Memory B cell (primary cell): ENCODE measurements at regions not wholly inside any gene's neighbourhood (a gene's known extent, or its start where the extent isn't known, plus 50 kb on each side); places are given as distances from the start of the nearest gene placed in this dataset.

ENCODE experiments used
- ATAC-seq: fragments of 150-1000 bp; cut with Tn5 transposase; 2 replicates; pipeline ENCODE4 v1.10.0; 2021; ENCODE audit warnings: low read depth, mild to moderate bottlenecking, moderate library complexity
- DNase-seq, 2 donors: peaks; one replicate each; pipeline ENCODE4 v3.0.0; 2022; ENCODE audit warnings: low spot score in 2 of 2
- H3K27ac Mint-ChIP-seq: one replicate; pipeline ENCODE4 v1.8.0; 2022; ENCODE audit warnings: mild to moderate bottlenecking, moderate library complexity, mixed read lengths
- H3K27me3 Mint-ChIP-seq: one replicate; pipeline ENCODE4 v1.8.0; 2022; ENCODE audit warnings: mixed read lengths
- H3K36me3 Mint-ChIP-seq: one replicate; pipeline ENCODE4 v1.8.0; 2022; ENCODE audit warnings: mild to moderate bottlenecking, mixed read lengths
- H3K4me1 Mint-ChIP-seq: one replicate; pipeline ENCODE4 v1.8.0; 2022; ENCODE audit warnings: mixed read lengths
- H3K4me3 Mint-ChIP-seq: one replicate; pipeline ENCODE4 v1.8.0; 2022; ENCODE audit warnings: mild to moderate bottlenecking, moderate library complexity, mixed read lengths
- H3K9me3 Mint-ChIP-seq: one replicate; pipeline ENCODE4 v1.8.0; 2022; ENCODE audit warnings: mixed read lengths

DNA sequence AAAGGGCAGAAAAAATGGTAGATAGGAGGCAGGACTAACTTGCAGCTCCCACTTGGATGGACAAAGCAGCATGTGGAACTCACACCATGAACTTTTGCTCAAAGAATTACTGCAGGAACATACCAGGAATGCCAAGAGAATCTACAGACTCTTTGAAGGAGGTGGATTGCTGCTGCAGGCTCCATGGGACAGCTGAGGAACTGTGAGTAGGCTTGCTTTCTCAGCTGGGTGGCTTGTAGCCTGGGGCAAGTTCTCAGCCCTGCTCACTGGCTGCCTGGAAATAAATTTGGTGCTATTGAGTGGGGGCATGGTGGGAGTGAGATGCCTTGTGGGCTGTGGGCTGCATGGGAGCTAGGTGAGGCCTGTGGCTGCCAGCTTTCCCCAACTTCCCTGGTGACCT, 574.5 kb downstream of the PRELID2 start:
- ATAC-seq, result no peak

DNA sequence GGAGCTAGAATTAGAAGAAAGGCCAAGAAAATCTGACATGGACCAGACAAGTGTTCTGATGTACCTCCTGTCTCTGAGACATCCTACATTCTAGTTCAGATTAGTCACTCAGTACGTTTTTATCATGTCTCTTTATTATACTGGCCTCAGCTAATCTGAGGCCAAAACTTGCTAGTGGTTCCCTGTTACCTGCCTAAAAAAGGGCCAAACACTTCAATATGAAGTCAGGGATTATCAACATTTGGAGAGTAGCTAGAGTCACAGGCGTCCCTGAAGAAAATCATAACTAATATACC, 587.4 kb downstream of the PRELID2 start:
- Mint-ChIP-seq H3K27ac (no peak overlapping the region), H3K9me3 (no peaks in the 10 kb centered on the region), H3K27me3 (no peaks in the 10 kb centered on the region), H3K4me1 (no peaks in the 10 kb centered on the region), H3K4me3 (no peak overlapping the region), H3K36me3 (no peaks in the 10 kb centered on the region)
- DNase-seq (no peak), ATAC-seq (no peak)

More for the DNA sequence above, 574.5 kb downstream of the PRELID2 start:
- DNase-seq, result no peak
- no peaks in the 10 kb centered on the region for H3K4me1 Mint-ChIP-seq
- H3K4me3 Mint-ChIP-seq, result no peak overlapping the region
- peaks cover 7% of the 10 kb centered on the region for H3K9me3 Mint-ChIP-seq
- H3K36me3 Mint-ChIP-seq, result no peaks in the 10 kb centered on the region
- H3K27ac Mint-ChIP-seq, result no peak overlapping the region
- H3K27me3 Mint-ChIP-seq, result no peaks in the 10 kb centered on the region

DNA sequence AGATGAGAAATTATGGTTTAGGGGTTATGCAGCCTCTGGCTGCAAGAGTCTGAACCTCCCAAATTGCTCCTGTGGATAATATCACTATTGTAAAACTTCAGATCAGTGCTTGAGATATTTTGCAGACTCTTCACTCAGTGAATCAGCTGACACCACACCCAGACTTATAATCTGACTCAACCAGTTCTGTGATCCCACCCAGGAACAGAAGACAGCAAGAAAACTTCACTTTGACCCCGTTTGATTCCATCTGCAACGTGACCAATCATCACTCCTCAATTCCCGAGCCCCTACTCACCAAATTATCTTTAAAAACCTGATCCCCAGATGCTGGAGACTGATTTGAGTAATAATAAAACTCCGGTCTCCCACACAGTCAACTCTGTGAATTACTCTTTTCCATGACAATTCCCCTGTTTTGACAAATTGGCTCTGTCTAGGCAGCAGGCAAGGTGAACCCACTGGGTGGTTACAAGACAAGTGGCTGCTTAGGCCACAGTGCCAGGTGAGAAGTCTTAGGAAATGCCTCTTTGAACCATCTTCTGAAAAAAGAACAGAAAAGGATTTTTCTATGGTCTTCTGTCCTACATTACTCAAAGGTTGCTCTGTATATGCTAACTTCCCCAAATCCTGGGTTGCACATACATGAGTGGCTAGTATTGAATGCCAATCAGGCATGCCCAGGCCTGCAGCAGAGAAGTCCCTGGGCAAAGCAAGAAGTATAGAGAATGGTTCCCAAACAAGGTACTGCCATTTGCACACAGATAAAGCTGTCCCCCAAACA, 588.0 kb downstream of the PRELID2 start:
- Mint-ChIP-seq H3K27me3 (no peaks in the 10 kb centered on the region), H3K27ac (no peak overlapping the region), H3K36me3 (no peaks in the 10 kb centered on the region), H3K9me3 (no peaks in the 10 kb centered on the region), H3K4me1 (no peaks in the 10 kb centered on the region), H3K4me3 (no peak overlapping the region)
- DNase-seq (no peak), ATAC-seq (no peak)

GRCh38 chr5:145246379-145246778, 588.8 kb downstream of the PRELID2 start:
- Mint-ChIP-seq H3K27me3 (no peaks in the 10 kb centered on the region), H3K4me1 (no peaks in the 10 kb centered on the region), H3K4me3 (no peak overlapping the region), H3K36me3 (no peaks in the 10 kb centered on the region), H3K9me3 (no peaks in the 10 kb centered on the region), H3K27ac (no peak overlapping the region)
- ATAC-seq, result no peak
- no peak for DNase-seq

DNA sequence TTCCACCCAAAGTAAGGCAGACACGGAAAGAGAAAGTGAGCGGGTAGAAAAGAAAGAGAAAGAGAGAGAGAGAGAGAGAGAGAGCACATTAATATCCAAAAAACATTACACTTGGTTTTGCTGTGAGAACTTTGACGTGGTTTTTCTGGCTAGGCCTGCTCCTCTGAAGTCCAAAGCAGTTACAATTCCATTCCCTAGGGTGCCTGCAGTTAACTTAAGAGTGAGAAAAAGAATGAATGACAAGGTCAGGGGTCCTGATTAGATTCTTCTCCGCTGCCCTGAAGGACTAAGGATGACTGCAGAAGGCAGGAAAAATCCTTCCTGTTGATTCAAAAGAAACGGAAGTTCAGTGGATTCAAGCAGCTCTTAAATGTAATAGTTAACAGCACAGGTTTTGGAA, 589.8 kb downstream of the PRELID2 start:
- DNase-seq, result no peak
- no peaks in the 10 kb centered on the region for H3K9me3 Mint-ChIP-seq
- no peak overlapping the region for H3K27ac Mint-ChIP-seq
- no peak for ATAC-seq
- no peaks in the 10 kb centered on the region for H3K27me3 Mint-ChIP-seq
- no peak overlapping the region for H3K4me3 Mint-ChIP-seq
- H3K36me3 Mint-ChIP-seq, result no peaks in the 10 kb centered on the region
- H3K4me1 Mint-ChIP-seq, result no peaks in the 10 kb centered on the region

- Mint-ChIP-seq H3K36me3 (no peaks in the 10 kb centered on the region), H3K4me1 (no peaks in the 10 kb centered on the region), H3K27me3 (no peaks in the 10 kb centered on the region), H3K27ac (no peak overlapping the region), H3K4me3 (no peak overlapping the region), H3K9me3 (no peaks in the 10 kb centered on the region)
- DNase-seq (no peak), ATAC-seq (no peak)
Observed at GRCh38 chr5:145244788-145245187, 590.4 kb downstream of the PRELID2 start.

- DNase-seq, result no peak
- H3K4me1 Mint-ChIP-seq, result no peaks in the 10 kb centered on the region
- no peak overlapping the region for H3K27ac Mint-ChIP-seq
- no peaks in the 10 kb centered on the region for H3K27me3 Mint-ChIP-seq
- no peak overlapping the region for H3K4me3 Mint-ChIP-seq
- no peaks in the 10 kb centered on the region for H3K36me3 Mint-ChIP-seq
- no peak for ATAC-seq
- no peaks in the 10 kb centered on the region for H3K9me3 Mint-ChIP-seq
Observed at GRCh38 chr5:145244251-145244650, 590.9 kb downstream of the PRELID2 start.

DNA sequence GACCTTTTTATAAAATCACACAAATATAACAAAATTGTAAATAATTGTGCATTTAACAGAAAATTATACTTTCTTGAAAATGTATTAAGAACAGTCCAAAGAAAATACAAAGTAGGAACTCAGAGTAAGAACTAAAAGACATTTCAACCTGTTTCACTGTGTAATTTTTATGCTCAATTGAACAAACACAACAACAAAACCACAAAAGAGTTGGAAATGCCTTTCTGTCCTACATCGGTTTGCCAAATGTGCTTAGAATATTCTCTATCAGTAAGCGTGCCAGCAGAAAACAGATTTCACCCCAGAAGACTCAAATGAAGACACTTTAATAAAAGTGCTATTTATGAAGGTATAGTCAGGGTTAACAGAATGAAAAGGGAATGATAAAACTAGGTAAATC, 592.1 kb downstream of the PRELID2 start:
- DNase-seq (no peak), ATAC-seq (no peak)
- no peak overlapping the region for H3K27ac Mint-ChIP-seq
- H3K36me3 Mint-ChIP-seq, result no peaks in the 10 kb centered on the region
- H3K27me3 Mint-ChIP-seq, result no peaks in the 10 kb centered on the region
- no peak overlapping the region for H3K4me3 Mint-ChIP-seq
- H3K4me1 Mint-ChIP-seq, result no peaks in the 10 kb centered on the region
- H3K9me3 Mint-ChIP-seq, result no peaks in the 10 kb centered on the region

DNA sequence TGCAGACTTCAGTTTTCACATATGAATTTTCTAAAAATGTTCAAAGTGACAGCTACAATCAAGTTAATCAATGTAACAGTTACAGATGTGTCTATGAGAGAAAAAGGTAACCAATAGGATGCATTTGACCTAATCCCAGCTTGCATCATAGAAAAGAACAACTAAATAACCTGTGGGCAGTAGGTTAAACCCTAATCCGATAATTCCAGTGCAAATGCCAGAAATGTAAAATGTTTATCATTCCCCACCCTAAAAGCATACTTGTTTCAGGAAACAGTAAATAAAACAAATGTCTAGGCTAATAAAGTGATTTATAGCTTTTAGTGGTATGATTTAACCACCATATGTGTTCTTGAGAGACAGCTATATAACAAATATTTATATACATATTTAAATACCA, 592.6 kb downstream of the PRELID2 start:
- H3K27me3 Mint-ChIP-seq, result no peaks in the 10 kb centered on the region
- H3K4me1 Mint-ChIP-seq, result no peaks in the 10 kb centered on the region
- H3K4me3 Mint-ChIP-seq, result no peak overlapping the region
- ATAC-seq (no peak), DNase-seq (no peak)
- no peaks in the 10 kb centered on the region for H3K36me3 Mint-ChIP-seq
- no peaks in the 10 kb centered on the region for H3K9me3 Mint-ChIP-seq
- no peak overlapping the region for H3K27ac Mint-ChIP-seq

GRCh38 chr5:145237843-145238242, 597.3 kb downstream of the PRELID2 start:
- no peak overlapping the region for H3K4me3 Mint-ChIP-seq
- no peak overlapping the region for H3K27ac Mint-ChIP-seq
- H3K9me3 Mint-ChIP-seq, result no peaks in the 10 kb centered on the region
- ATAC-seq (no peak), DNase-seq (no peak)
- no peaks in the 10 kb centered on the region for H3K36me3 Mint-ChIP-seq
- H3K27me3 Mint-ChIP-seq, result no peaks in the 10 kb centered on the region
- no peaks in the 10 kb centered on the region for H3K4me1 Mint-ChIP-seq

GRCh38 chr5:145236983-145237382, 598.2 kb downstream of the PRELID2 start:
- H3K27me3 Mint-ChIP-seq, result no peaks in the 10 kb centered on the region
- no peak overlapping the region for H3K4me3 Mint-ChIP-seq
- DNase-seq, result no peak
- no peaks in the 10 kb centered on the region for H3K36me3 Mint-ChIP-seq
- ATAC-seq, result no peak
- H3K27ac Mint-ChIP-seq, result no peak overlapping the region
- H3K4me1 Mint-ChIP-seq, result no peaks in the 10 kb centered on the region
- no peaks in the 10 kb centered on the region for H3K9me3 Mint-ChIP-seq

GRCh38 chr5:145236127-145236526, 599.0 kb downstream of the PRELID2 start:
- no peak overlapping the region for H3K27ac Mint-ChIP-seq
- ATAC-seq (no peak), DNase-seq (no peak)
- H3K9me3 Mint-ChIP-seq, result no peaks in the 10 kb centered on the region
- no peaks in the 10 kb centered on the region for H3K36me3 Mint-ChIP-seq
- H3K27me3 Mint-ChIP-seq, result no peaks in the 10 kb centered on the region
- H3K4me1 Mint-ChIP-seq, result no peaks in the 10 kb centered on the region
- H3K4me3 Mint-ChIP-seq, result no peak overlapping the region

- H3K9me3 Mint-ChIP-seq, result peaks cover 1% of the 10 kb centered on the region
- H3K27ac Mint-ChIP-seq, result no peak overlapping the region
- H3K36me3 Mint-ChIP-seq, result no peaks in the 10 kb centered on the region
- H3K4me1 Mint-ChIP-seq, result no peaks in the 10 kb centered on the region
- H3K4me3 Mint-ChIP-seq, result no peak overlapping the region
- no peak for DNase-seq
- ATAC-seq, result no peak
- H3K27me3 Mint-ChIP-seq, result no peaks in the 10 kb centered on the region
Observed at GRCh38 chr5:145233461-145233860, 601.7 kb downstream of the PRELID2 start.

DNA sequence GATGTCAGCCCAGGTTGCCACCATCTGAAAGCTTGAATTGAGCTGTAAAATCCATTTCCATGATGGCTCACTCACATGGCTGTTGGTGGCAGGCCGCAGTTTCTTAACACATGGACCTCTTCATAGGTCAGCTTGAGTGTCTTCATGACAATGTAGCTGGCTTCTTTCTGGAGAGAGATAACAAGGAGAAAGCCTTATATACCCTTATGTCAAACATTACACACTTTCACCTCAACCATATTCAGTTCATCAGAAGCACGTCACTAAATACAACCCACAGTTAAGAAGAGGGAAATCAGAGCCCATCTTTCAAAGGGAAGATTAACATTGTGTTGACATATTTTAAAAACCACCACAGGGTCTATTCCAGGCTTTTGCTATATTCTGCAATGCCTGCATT, 604.4 kb downstream of the PRELID2 start:
- Mint-ChIP-seq H3K27me3 (no peaks in the 10 kb centered on the region), H3K27ac (no peak overlapping the region), H3K36me3 (no peaks in the 10 kb centered on the region), H3K4me1 (no peaks in the 10 kb centered on the region), H3K9me3 (peaks cover 1% of the 10 kb centered on the region), H3K4me3 (no peak overlapping the region)
- no peak for ATAC-seq
- DNase-seq, result no peak

GRCh38 chr5:145228564-145228963, 606.6 kb downstream of the PRELID2 start:
- H3K4me3 Mint-ChIP-seq, result no peak overlapping the region
- no peaks in the 10 kb centered on the region for H3K4me1 Mint-ChIP-seq
- ATAC-seq, result no peak
- H3K27ac Mint-ChIP-seq, result no peak overlapping the region
- no peak for DNase-seq
- no peaks in the 10 kb centered on the region for H3K27me3 Mint-ChIP-seq
- H3K36me3 Mint-ChIP-seq, result no peaks in the 10 kb centered on the region
- H3K9me3 Mint-ChIP-seq, result peaks cover 1% of the 10 kb centered on the region
